ENCODE measurements at regions not wholly inside any gene's neighbourhood (a gene's known extent, or its start where the extent isn't known, plus 50 kb on each side); places are given as distances from the start of the nearest gene placed in this dataset.

- Histone ChIP-seq H3K9me3 (no peaks in the 10 kb centered on the region), H3K36me3 (no peaks in the 10 kb centered on the region), H3K4me3 (no peak overlapping the region), H3K27me3 (no peaks in the 10 kb centered on the region), H3K27ac (no peak overlapping the region), H3K4me1 (no peaks in the 10 kb centered on the region)
- no peak for DNase-seq
- TF ChIP-seq CTCF (IDR thresholded peaks at IDR 0.05), result no peak
- TF ChIP-seq POLR2A (IDR thresholded peaks at IDR 0.05), result no peak
Measured at GRCh38 chr3:20350449-20350848, 164.4 kb upstream of the SGO1 start.

- Histone ChIP-seq H3K27ac (no peak overlapping the region), H3K9me3 (no peaks in the 10 kb centered on the region), H3K4me3 (no peak overlapping the region), H3K27me3 (no peaks in the 10 kb centered on the region), H3K4me1 (no peaks in the 10 kb centered on the region), H3K36me3 (no peaks in the 10 kb centered on the region)
- TF ChIP-seq CTCF (IDR thresholded peaks at IDR 0.05) (no peak), POLR2A (IDR thresholded peaks at IDR 0.05) (no peak)
- no peak for DNase-seq
Measured at GRCh38 chr3:20346916-20347315, 160.9 kb upstream of the SGO1 start.

GRCh38 chr3:20346369-20346768 lies 160.4 kb upstream of the SGO1 start:
- Histone ChIP-seq H3K4me1 (no peaks in the 10 kb centered on the region), H3K9me3 (no peaks in the 10 kb centered on the region), H3K4me3 (no peak overlapping the region), H3K27ac (no peak overlapping the region), H3K36me3 (no peaks in the 10 kb centered on the region), H3K27me3 (no peaks in the 10 kb centered on the region)
- no peak for DNase-seq
- TF ChIP-seq CTCF (IDR thresholded peaks at IDR 0.05) (no peak), POLR2A (IDR thresholded peaks at IDR 0.05) (no peak)

- H3K36me3 ChIP-seq, result no peaks in the 10 kb centered on the region
- no peaks in the 10 kb centered on the region for H3K9me3 ChIP-seq
- H3K27ac ChIP-seq, result no peak overlapping the region
- TF ChIP-seq CTCF (IDR thresholded peaks at IDR 0.05) (no peak), POLR2A (IDR thresholded peaks at IDR 0.05) (no peak)
- H3K4me3 ChIP-seq, result no peak overlapping the region
- no peaks in the 10 kb centered on the region for H3K4me1 ChIP-seq
- H3K27me3 ChIP-seq, result no peaks in the 10 kb centered on the region
- DNase-seq, result no peak
Measured at GRCh38 chr3:20344400-20344959, 158.5 kb upstream of the SGO1 start.

- no peak for DNase-seq
- no peaks in the 10 kb centered on the region for H3K9me3 ChIP-seq
- no peak overlapping the region for H3K27ac ChIP-seq
- H3K4me3 ChIP-seq, result no peak overlapping the region
- TF ChIP-seq POLR2A (IDR thresholded peaks at IDR 0.05), result no peak
- TF ChIP-seq CTCF (IDR thresholded peaks at IDR 0.05), result no peak
- H3K27me3 ChIP-seq, result no peaks in the 10 kb centered on the region
- H3K36me3 ChIP-seq, result no peaks in the 10 kb centered on the region
- no peaks in the 10 kb centered on the region for H3K4me1 ChIP-seq
Measured at GRCh38 chr3:20343790-20344189, 157.8 kb upstream of the SGO1 start.

Data from Peyer's patch (tissue), 4 donors.